H9 (cell line): ENCODE measurements at regions not wholly inside any gene's neighbourhood (a gene's known extent, or its start where the extent isn't known, plus 50 kb on each side); places are given as distances from the start of the nearest gene placed in this dataset.
"Not testable (repeated sequence)": the region's sequence is repeated elsewhere in the genome, so short reads cannot be mapped to it uniquely, and the experiment has no call there.

ENCODE experiments used
- DNase-seq: peaks from one replicate; pipeline ENCODE4 v3.0.0-alpha.2; 2017
- H2AFZ ChIP-seq: one replicate; pipeline ENCODE4 v1.6.1; 2013; ENCODE audit warnings: mild to moderate bottlenecking, low read length, control low read depth, moderate library complexity
- H2AK5ac ChIP-seq: 2 replicates; pipeline ENCODE4 v1.6.1; 2013; ENCODE audit warnings: low read length, control low read depth, mixed read lengths; ENCODE audit not compliant: insufficient read length
- H2BK120ac ChIP-seq: one replicate; pipeline ENCODE4 v1.6.1; 2013; ENCODE audit warnings: low read depth, mild to moderate bottlenecking, low read length, control low read depth, inconsistent platforms; ENCODE audit not compliant: poor library complexity, severe bottlenecking
- H2BK12ac ChIP-seq: 2 replicates; pipeline ENCODE4 v1.6.1; 2013; ENCODE audit warnings: low read length, control low read depth, mixed read lengths, low read depth; ENCODE audit not compliant: insufficient read length
- H2BK15ac ChIP-seq: 2 replicates; pipeline ENCODE4 v1.6.1; 2013; ENCODE audit warnings: low read depth, low read length, control low read depth
- H2BK20ac ChIP-seq: one replicate; pipeline ENCODE4 v1.6.1; 2013; ENCODE audit warnings: low read depth, mild to moderate bottlenecking, low read length, control low read depth, inconsistent platforms; ENCODE audit not compliant: poor library complexity, severe bottlenecking
- H2BK5ac ChIP-seq: 2 replicates; pipeline ENCODE4 v1.6.1; 2013; ENCODE audit warnings: low read length, control low read depth, mixed read lengths; ENCODE audit not compliant: insufficient read length
- H3K14ac ChIP-seq: 2 replicates; pipeline ENCODE4 v1.6.1; 2013; ENCODE audit warnings: low read length, control low read depth; ENCODE audit not compliant: insufficient read depth
- H3K18ac ChIP-seq: 2 replicates; pipeline ENCODE4 v1.6.1; 2013; ENCODE audit warnings: low read depth, mild to moderate bottlenecking, mixed read lengths, low read length, control low read depth; ENCODE audit not compliant: insufficient read length
- H3K23ac ChIP-seq: 2 replicates; pipeline ENCODE4 v1.6.1; 2013; ENCODE audit warnings: low read length, control low read depth, mixed read lengths, low read depth; ENCODE audit not compliant: insufficient read length
- H3K23me2 ChIP-seq: 2 replicates; pipeline ENCODE4 v1.6.1; 2013; ENCODE audit warnings: low read depth, mild to moderate bottlenecking, mixed read lengths, low read length, control low read depth; ENCODE audit not compliant: insufficient read length, poor library complexity, severe bottlenecking
- H3K27ac ChIP-seq: 2 replicates; pipeline ENCODE4 v1.5.1; 2013; ENCODE audit warnings: low read length, control low read depth, mixed read lengths, low read depth; ENCODE audit not compliant: insufficient read length
- H3K27me3 ChIP-seq: 2 replicates; pipeline ENCODE4 v1.6.1; 2013; ENCODE audit warnings: low read length, control low read depth, inconsistent platforms; ENCODE audit not compliant: insufficient read depth
- H3K4ac ChIP-seq: 2 replicates; pipeline ENCODE4 v1.6.1; 2013; ENCODE audit warnings: low read depth, mild to moderate bottlenecking, control low read depth, inconsistent platforms, low read length, moderate library complexity
- H3K4me1 ChIP-seq: 2 replicates; pipeline ENCODE4 v1.6.1; 2013; ENCODE audit warnings: low read length, control low read depth, inconsistent platforms; ENCODE audit not compliant: insufficient read depth
- H3K4me2 ChIP-seq: 2 replicates; pipeline ENCODE4 v1.6.1; 2013; ENCODE audit warnings: low read length, control low read depth, mixed read lengths; ENCODE audit not compliant: insufficient read length, insufficient read depth
- H3K56ac ChIP-seq: 2 replicates; pipeline ENCODE4 v1.6.1; 2013; ENCODE audit warnings: low read depth, mild to moderate bottlenecking, mixed read lengths, low read length, control low read depth; ENCODE audit not compliant: insufficient read length
- H3K79me1 ChIP-seq: 2 replicates; pipeline ENCODE4 v1.6.1; 2013; ENCODE audit warnings: low read depth, mild to moderate bottlenecking, moderate library complexity, low read length, control low read depth, inconsistent platforms; ENCODE audit not compliant: insufficient read depth, poor library complexity, severe bottlenecking
- H3K79me2 ChIP-seq: 2 replicates; pipeline ENCODE4 v1.6.1; 2013; ENCODE audit warnings: low read length, control low read depth, inconsistent platforms; ENCODE audit not compliant: insufficient read depth
- H3K9ac ChIP-seq: 2 replicates; pipeline ENCODE4 v1.6.1; 2013; ENCODE audit warnings: low read length, control low read depth, mixed read lengths; ENCODE audit not compliant: insufficient read length; ENCODE audit errors: extremely low read depth
- H3K9me3 ChIP-seq: one replicate; pipeline ENCODE4 v1.6.1; 2013; ENCODE audit warnings: low read depth, low read length, inconsistent platforms; ENCODE audit not compliant: control insufficient read depth
- H3T11ph ChIP-seq: one replicate; pipeline ENCODE4 v1.6.1; 2013; ENCODE audit warnings: mild to moderate bottlenecking, low read length, control low read depth, inconsistent platforms
- H4K20me1 ChIP-seq: one replicate; pipeline ENCODE4 v1.6.1; 2013; ENCODE audit not compliant: control insufficient read depth, insufficient read length, insufficient read depth
- H4K5ac ChIP-seq: 2 replicates; pipeline ENCODE4 v1.6.1; 2013; ENCODE audit warnings: low read depth, mild to moderate bottlenecking, mixed read lengths, low read length, control low read depth; ENCODE audit not compliant: insufficient read length
- H4K8ac ChIP-seq: replicated peaks from 2 replicates; pipeline ENCODE4 v1.6.1; 2013; ENCODE audit warnings: low read length, control low read depth, mixed read lengths, low read depth; ENCODE audit not compliant: insufficient read length
- H4K91ac ChIP-seq: 2 replicates; pipeline ENCODE4 v1.6.1; 2013; ENCODE audit warnings: low read depth, mild to moderate bottlenecking, moderate library complexity, mixed read lengths, low read length, control low read depth; ENCODE audit not compliant: insufficient read length
- H3K27ac Mint-ChIP-seq, 3 experiments: 2 replicates in 2 of 3; 3 replicates in 1 of 3; pipeline ENCODE4 v1.8.0; 2020 to 2021; ENCODE audit warnings: mixed read lengths in 3 of 3, mild to moderate bottlenecking in 1 of 3, moderate library complexity in 1 of 3
- H3K27me3 Mint-ChIP-seq: 2 replicates; pipeline ENCODE4 v1.8.0; 2021; ENCODE audit warnings: low read depth, mild to moderate bottlenecking, moderate library complexity, mixed read lengths
- H3K36me3 Mint-ChIP-seq, 3 experiments: 2 replicates in 2 of 3; 3 replicates in 1 of 3; pipeline ENCODE4 v1.8.0; 2020 to 2021; ENCODE audit warnings: low read depth in 3 of 3, mixed read lengths in 3 of 3; ENCODE audit not compliant: insufficient read depth in 1 of 3
- H3K4me1 Mint-ChIP-seq, 2 experiments: 2 replicates each; pipeline ENCODE4 v1.8.0; 2020; ENCODE audit warnings: mixed read lengths in 2 of 2
- H3K4me3 Mint-ChIP-seq, 2 experiments: 2 replicates in 1 of 2; 3 replicates in 1 of 2; pipeline ENCODE4 v1.8.0; 2020 to 2021; ENCODE audit warnings: mild to moderate bottlenecking in 2 of 2, mixed read lengths in 2 of 2, moderate library complexity in 1 of 2
- H3K9me3 Mint-ChIP-seq, 2 experiments: 2 replicates in 1 of 2; 3 replicates in 1 of 2; pipeline ENCODE4 v1.8.0; 2020; ENCODE audit warnings: mild to moderate bottlenecking in 2 of 2, mixed read lengths in 2 of 2, moderate library complexity in 1 of 2
- WGBS: extraction: QIAGEN DNeasy Blood & Tissue Kit; methylation state at CpG from one replicate; pipeline ENCODE4 v1.1.7; 2013; ENCODE audit warnings: missing lambda C conversion rate, low lambda C conversion rate, mixed read lengths; ENCODE audit not compliant: insufficient read length; ENCODE audit errors: extremely low coverage; 5-methylcytosine and 5-hydroxymethylcytosine counted together
- TF ChIP-seq, protein P1 (sequence below): fragments of 200-600 bp; sonication (generic); conservative IDR thresholded peaks from 3 replicates; pipeline ENCODE4 v1.8.0; 2021; ENCODE audit warnings: antibody characterized with exemption, mild to moderate bottlenecking

DNA sequence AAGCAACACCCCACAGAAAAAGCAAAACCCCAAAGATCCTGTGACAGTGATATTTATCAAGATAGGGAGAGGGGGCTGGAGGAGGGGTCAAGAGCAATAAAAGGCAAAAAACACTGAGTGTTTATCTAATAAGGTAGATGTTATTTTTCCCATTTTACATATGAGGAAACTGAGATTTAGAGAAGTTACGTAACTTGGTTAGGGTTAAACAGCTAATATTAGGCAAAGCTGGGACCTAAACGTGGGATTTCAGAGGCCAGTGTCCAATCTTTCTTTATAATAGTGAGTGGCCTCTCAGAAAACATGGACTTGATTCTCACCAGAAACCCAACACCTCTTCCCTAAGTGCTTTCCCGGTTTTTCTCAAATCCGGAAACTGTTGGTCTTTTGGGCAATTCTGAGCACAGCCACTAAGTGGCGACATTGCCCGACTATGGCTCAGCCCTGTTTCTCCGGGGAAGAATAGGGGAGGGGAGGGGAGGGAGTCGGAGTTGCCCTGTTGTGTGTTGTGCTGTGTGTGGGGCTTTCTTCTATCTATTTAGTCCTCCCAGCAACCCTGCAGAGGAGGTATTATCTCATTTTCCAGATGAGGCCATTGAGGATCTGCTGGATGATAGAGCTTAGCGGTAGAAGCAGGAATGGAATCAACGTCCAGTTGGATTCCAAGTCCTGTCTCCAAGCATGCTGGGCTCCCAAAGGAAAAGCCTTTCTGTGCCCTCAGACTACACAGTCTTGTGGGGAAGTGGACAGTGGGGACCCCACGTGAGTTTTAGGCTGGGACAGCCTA, 58.7 kb upstream of the ETV3 start:
- H3K79me1 ChIP-seq, H2BK20ac ChIP-seq, H4K91ac ChIP-seq, H3K27ac ChIP-seq, H4K20me1 ChIP-seq, H3K36me3 Mint-ChIP-seq, H2AFZ ChIP-seq, H4K8ac ChIP-seq, H3K27me3 Mint-ChIP-seq, H3K18ac ChIP-seq, H4K5ac ChIP-seq, H3T11ph ChIP-seq, H3K79me2 ChIP-seq, DNase-seq, H2BK12ac ChIP-seq, H3K4me3 Mint-ChIP-seq, H3K9me3 Mint-ChIP-seq, H3K9ac ChIP-seq, H2BK15ac ChIP-seq, H3K14ac ChIP-seq, H2AK5ac ChIP-seq, H3K4me2 ChIP-seq, H2BK120ac ChIP-seq, H3K23me2 ChIP-seq, H2BK5ac ChIP-seq, H3K23ac ChIP-seq, H3K56ac ChIP-seq, H3K27ac Mint-ChIP-seq, H3K4ac ChIP-seq, H3K4me1 ChIP-seq, H3K27me3 ChIP-seq, H3K9me3 ChIP-seq: not testable (repeated sequence)
- peaks cover 20 to 27% of the 10 kb centered on the region in 2 experiments for H3K4me1 Mint-ChIP-seq
- TF ChIP-seq, protein P1, sequence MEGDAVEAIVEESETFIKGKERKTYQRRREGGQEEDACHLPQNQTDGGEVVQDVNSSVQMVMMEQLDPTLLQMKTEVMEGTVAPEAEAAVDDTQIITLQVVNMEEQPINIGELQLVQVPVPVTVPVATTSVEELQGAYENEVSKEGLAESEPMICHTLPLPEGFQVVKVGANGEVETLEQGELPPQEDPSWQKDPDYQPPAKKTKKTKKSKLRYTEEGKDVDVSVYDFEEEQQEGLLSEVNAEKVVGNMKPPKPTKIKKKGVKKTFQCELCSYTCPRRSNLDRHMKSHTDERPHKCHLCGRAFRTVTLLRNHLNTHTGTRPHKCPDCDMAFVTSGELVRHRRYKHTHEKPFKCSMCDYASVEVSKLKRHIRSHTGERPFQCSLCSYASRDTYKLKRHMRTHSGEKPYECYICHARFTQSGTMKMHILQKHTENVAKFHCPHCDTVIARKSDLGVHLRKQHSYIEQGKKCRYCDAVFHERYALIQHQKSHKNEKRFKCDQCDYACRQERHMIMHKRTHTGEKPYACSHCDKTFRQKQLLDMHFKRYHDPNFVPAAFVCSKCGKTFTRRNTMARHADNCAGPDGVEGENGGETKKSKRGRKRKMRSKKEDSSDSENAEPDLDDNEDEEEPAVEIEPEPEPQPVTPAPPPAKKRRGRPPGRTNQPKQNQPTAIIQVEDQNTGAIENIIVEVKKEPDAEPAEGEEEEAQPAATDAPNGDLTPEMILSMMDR: peak; percentile 61
- WGBS: no CpG with 5 or more reads among the region's 11 CpGs
